Ectodermal cell (in vitro differentiated cells): ENCODE measurements at regions not wholly inside any gene's neighbourhood (a gene's known extent, or its start where the extent isn't known, plus 50 kb on each side); places are given as distances from the start of the nearest gene placed in this dataset.

ENCODE experiments used
- H3K27ac ChIP-seq: 2 replicates; pipeline ENCODE4 v1.7.0; 2013; ENCODE audit warnings: mild to moderate bottlenecking, low read depth, low read length; ENCODE audit not compliant: insufficient read depth, poor library complexity, severe bottlenecking
- H3K27me3 ChIP-seq: 2 replicates; pipeline ENCODE4 v1.7.0; 2013; ENCODE audit warnings: mild to moderate bottlenecking, low read length; ENCODE audit not compliant: insufficient read depth, control insufficient read depth, poor library complexity, severe bottlenecking
- H3K36me3 ChIP-seq: one replicate; pipeline ENCODE4 v1.7.0; 2013; ENCODE audit warnings: low read length; ENCODE audit not compliant: control insufficient read depth, insufficient read depth
- H3K4me1 ChIP-seq: one replicate; pipeline ENCODE4 v1.7.0; 2013; ENCODE audit warnings: low read length; ENCODE audit not compliant: control insufficient read depth, insufficient read depth
- H3K4me3 ChIP-seq: 2 replicates; pipeline ENCODE4 v1.7.0; 2013; ENCODE audit warnings: low read depth, low read length, control low read depth; ENCODE audit not compliant: insufficient read depth
- H3K9me3 ChIP-seq: 2 replicates; pipeline ENCODE4 v1.7.0; 2013; ENCODE audit warnings: mild to moderate bottlenecking, low read length, moderate library complexity; ENCODE audit not compliant: control insufficient read depth
- WGBS, 2 experiments: methylation state at CpG; one replicate each; pipeline ENCODE4 v1.1.7; 2013; ENCODE audit warnings: missing lambda C conversion rate in 2 of 2; 5-methylcytosine and 5-hydroxymethylcytosine counted together

DNA sequence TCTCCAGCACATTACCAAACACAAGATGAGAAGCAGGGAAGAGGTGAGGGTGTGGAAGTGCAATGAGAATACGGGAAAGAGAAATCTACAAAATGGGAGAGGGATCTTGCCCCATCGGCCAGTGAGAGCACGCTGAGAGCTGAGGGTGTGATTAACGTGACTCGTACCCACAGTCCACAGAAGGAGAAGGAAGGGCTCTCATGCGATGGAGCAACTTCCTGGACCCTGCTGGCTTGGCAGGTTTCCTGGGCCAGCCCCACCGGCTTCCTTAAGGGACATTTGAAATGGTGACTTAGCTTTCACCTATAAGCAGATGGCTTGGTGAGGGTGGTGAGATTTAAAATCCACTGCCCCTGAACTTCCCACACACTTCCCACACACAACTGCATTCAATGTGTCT, 740.1 kb downstream of the UQCRFS1 start:
- H3K9me3 ChIP-seq: no peaks in the 10 kb centered on the region
- H3K4me1 ChIP-seq: peaks cover 8% of the 10 kb centered on the region
- 86 to 88% methylated on average over 6 to 7 of the region's 7 CpGs for WGBS, 2 experiments
- no peaks in the 10 kb centered on the region for H3K36me3 ChIP-seq
- H3K27me3 ChIP-seq: no peaks in the 10 kb centered on the region
- no peak overlapping the region for H3K4me3 ChIP-seq
- H3K27ac ChIP-seq: no peak overlapping the region

DNA sequence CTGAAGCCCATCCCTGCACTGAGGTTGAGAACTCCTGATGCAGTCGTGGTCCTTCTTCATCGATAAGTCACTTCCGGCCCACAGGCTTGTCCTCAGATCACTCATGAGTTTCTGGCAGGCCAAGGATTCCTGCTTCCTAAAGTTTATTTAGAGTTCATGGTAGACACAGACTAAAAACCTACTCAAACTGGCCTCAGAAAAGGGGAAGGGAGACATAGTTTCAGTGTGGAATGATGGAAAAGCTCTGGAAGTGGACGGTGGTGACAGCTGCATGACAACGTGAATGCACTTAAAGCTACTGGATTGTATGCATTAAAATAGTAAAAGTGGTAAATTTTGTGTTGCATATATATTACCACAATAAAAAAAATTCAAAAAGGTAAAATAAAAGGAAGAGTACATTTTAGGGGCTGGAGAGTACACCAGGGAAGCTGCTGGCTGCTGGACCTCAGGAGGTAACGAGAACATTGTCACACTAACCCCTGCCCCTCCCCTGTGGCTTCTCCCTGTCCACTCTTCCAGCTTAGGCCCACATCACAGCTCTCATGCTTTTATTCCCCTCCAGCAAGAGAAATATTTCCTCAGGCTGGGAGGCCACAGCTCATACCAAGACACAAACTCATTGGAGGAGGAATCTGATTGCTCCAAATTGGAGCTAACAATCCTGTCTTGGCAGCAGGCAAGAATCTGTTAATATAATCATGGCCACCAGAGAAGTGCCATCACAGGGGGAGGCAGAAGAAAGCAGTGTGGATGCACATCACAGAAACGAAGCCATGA, 741.0 kb downstream of the UQCRFS1 start:
- Histone ChIP-seq H3K36me3 (no peaks in the 10 kb centered on the region), H3K4me3 (no peak overlapping the region), H3K27ac (no peak overlapping the region), H3K4me1 (peaks cover 8% of the 10 kb centered on the region), H3K27me3 (no peaks in the 10 kb centered on the region), H3K9me3 (no peaks in the 10 kb centered on the region)
- WGBS, 2 experiments: 91 to 92% methylated on average over 7 of the region's 7 CpGs

DNA sequence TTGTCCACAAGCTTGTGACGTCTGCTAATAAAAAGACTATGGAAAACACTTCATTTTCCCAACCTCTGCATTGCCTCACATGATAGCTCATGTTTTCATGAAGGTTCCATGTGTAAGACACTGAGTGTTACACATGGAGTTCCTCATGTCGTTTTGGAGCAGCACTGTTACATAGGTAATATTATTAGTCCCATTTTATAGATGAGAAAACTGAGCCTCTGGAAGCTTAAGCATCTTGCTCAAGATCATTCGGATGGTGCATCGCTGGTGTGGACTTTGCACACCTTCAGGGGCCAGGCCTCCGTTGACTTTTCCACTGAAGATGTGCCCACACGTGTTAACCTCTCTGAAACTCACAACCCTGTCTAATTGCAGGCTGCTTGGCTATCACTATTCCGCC, 743.4 kb downstream of the UQCRFS1 start:
- no peaks in the 10 kb centered on the region for H3K27me3 ChIP-seq
- 93 to 97% methylated on average over 7 of the region's 7 CpGs for WGBS, 2 experiments
- no peak overlapping the region for H3K27ac ChIP-seq
- H3K36me3 ChIP-seq: no peaks in the 10 kb centered on the region
- no peaks in the 10 kb centered on the region for H3K9me3 ChIP-seq
- peaks cover 8% of the 10 kb centered on the region for H3K4me1 ChIP-seq
- no peak overlapping the region for H3K4me3 ChIP-seq

DNA sequence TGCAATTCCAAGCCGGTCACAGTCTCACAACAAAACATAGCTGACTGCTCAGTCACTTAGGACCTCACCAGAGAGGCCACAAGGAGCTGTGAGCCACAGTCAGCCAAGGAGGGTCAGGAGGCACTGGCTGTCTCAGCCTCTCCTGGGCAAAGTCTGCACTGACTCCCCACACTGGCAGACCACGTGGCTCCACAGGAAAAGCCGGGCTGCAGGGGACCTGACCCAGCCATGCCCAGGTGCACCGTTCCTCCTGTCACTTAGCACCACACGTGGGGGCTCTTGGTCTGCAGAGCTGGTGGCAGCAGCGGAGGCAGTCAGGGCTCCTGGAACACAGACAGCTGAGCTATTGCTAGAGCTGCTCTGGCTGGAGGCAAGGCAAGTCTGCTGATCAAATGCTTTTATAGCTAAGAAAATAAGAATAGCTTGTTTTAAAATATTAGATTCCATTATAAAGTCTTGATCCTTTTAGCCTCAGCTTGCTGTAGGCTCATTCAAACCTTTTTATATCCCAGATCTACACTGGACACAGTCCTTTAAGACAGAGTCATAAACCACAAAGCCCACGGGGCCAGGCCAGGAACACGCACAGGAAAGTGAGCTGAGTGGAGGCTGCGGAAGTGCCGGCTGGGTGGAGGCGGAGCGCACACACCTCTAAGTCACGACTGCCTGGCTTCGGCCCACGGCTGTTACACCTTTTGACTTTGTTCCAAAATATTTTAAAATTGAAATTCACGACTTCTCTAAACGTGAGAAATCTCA, 744.1 kb downstream of the UQCRFS1 start:
- no peak overlapping the region for H3K27ac ChIP-seq
- H3K4me3 ChIP-seq: no peak overlapping the region
- 76 to 79% methylated on average over 17 of the region's 17 CpGs for WGBS, 2 experiments

DNA sequence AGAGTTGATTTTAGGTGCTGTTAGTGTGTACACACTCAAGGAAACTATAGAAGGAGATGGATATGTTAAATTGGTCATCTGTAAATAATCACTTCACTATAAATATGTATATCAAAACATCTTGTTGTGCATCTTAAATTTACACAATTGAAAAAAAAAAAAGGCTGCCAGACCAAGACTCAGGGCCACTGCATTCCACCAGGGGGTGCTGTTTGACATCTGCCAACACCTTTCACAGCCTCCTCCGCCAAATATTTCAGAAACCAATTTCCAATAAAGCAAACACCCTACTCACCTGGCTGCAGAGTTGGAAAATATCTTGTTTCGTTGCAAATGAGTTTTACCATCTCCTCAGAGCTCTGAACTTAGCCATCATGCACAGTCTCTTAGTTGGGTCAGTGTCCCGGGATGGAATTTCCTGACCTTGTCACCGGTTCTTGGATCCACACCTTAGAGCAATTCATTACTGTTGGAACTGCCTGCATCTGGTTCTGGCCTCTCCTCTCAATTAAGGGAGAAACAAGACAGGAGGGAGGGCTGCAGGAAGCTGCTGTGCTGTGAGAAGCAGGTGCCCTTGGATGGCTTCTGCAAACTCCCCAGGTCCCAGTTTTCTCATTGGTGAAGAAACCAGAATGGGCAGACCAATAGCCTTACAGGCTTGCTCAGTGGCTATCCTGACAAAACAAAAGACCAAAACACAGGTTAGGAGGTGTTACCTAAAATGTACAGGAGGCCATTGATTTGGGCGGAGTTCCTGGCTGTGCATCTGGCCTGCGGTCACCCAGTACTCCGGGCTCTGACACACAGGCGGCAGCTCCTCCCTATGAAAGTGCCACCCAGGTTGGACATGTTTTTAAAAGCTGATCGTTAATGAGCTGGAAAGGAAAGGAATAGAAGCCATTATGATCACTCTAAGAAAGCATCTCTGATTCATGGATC, 746.6 kb downstream of the UQCRFS1 start:
- WGBS, 2 experiments: 80 to 85% methylated on average over 9 of the region's 9 CpGs
- no peak overlapping the region for H3K27ac ChIP-seq

More for the DNA sequence above, 744.1 kb downstream of the UQCRFS1 start:
- Histone ChIP-seq H3K27me3 (no peaks in the 10 kb centered on the region), H3K4me1 (peaks cover 8% of the 10 kb centered on the region), H3K36me3 (no peaks in the 10 kb centered on the region), H3K9me3 (no peaks in the 10 kb centered on the region)

DNA sequence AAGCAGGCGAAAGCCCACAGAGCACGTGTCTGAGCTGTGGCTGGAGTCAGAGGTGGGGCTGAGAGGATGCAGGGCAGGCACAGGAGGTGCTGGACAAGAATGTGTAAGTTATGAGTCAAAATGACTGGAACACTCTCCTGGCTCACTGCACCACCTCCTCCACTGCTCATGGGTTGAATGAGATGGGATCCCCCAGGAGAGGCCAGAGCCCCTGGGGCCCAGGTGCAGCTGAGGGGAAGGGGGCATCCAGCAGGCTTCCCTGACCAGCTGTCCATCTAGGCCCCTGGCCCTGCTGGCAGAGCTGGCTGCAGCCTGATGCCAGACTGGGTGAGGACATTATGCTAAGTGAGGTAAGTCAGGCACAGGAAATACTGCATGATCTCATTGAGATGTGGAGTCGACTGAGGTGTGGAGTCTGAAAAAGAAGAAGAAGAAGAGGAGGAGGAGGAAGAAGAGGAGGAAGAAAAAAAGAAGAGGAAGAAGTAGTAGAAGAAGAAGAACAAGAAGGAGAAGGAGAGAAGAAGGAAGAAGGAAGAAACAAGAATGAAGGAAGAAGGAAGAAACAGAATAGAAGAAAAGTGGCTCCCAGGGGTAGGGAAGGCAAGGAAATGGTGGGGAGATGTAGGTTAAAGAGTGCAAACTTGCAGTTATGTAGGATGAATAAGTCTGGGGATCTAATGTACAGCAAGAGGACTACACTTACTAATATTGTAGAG, 747.4 kb downstream of the UQCRFS1 start:
- H3K9me3 ChIP-seq: no peaks in the 10 kb centered on the region
- 85 to 92% methylated on average over 3 of the region's 3 CpGs for WGBS, 2 experiments
- H3K27me3 ChIP-seq: no peaks in the 10 kb centered on the region
- no peaks in the 10 kb centered on the region for H3K36me3 ChIP-seq
- H3K4me3 ChIP-seq: no peak overlapping the region
- H3K27ac ChIP-seq: no peak overlapping the region
- H3K4me1 ChIP-seq: peaks cover 8% of the 10 kb centered on the region

More for the DNA sequence above, 746.6 kb downstream of the UQCRFS1 start:
- Histone ChIP-seq H3K27me3 (no peaks in the 10 kb centered on the region), H3K9me3 (no peaks in the 10 kb centered on the region), H3K36me3 (no peaks in the 10 kb centered on the region), H3K4me3 (no peak overlapping the region), H3K4me1 (peaks cover 8% of the 10 kb centered on the region)

DNA sequence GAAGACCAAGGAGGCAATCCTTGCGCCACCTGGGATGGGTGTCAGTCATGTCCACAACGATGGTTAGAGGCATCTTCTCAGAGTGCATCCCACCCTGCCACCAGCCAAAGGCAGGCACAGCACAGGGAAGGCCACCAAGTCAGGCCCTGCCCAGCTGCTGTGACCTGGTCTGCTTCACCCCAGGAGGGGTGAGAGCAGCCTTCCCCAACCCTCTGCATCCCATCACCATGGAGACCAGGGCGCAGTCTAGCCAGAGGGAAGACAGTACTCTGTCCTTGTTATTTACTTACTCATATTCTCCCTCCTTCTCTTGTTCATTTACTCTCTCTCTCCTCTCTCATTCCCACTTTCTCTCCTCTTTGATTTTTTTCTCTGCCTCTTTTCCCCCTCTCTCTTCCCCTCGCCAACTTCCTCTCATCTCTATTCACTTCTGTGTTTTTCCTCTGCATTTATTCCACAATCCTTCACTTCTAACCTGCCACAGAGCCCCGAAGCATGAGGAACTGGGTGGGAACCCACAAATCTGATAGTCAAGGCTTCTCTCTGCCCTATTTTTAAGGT, 749.4 kb downstream of the UQCRFS1 start:
- Histone ChIP-seq H3K27ac (no peak overlapping the region), H3K9me3 (no peaks in the 10 kb centered on the region), H3K27me3 (no peaks in the 10 kb centered on the region), H3K36me3 (no peaks in the 10 kb centered on the region), H3K4me3 (no peak overlapping the region), H3K4me1 (no peaks in the 10 kb centered on the region)
- WGBS, 2 experiments: 92 to 96% methylated on average over 5 of the region's 5 CpGs

DNA sequence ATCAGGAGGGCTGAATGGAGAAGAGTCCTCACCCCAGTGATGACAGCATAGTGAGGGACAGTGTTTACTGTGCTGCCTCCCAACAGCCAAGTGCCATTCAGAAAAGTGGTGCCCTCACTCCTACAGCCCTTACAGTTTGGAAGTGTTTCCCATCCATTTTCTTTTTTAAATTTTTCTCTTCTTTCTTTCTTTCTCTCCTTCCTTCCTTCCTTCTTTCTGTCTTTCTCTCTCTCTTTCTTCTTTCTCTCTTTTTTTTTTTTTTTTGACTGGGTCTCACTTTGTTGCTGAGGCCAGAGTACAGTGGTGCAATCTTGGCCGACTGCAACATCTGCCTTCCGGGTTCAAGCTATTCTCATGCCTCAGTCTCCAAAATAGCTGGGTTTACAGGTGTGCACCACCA, 755.3 kb downstream of the UQCRFS1 start:
- no peaks in the 10 kb centered on the region for H3K27me3 ChIP-seq
- peaks cover 6% of the 10 kb centered on the region for H3K4me1 ChIP-seq
- H3K4me3 ChIP-seq: no peak overlapping the region
- 91 to 95% methylated on average over 2 of the region's 2 CpGs for WGBS, 2 experiments
- H3K9me3 ChIP-seq: no peaks in the 10 kb centered on the region
- H3K27ac ChIP-seq: no peak overlapping the region
- H3K36me3 ChIP-seq: no peaks in the 10 kb centered on the region

DNA sequence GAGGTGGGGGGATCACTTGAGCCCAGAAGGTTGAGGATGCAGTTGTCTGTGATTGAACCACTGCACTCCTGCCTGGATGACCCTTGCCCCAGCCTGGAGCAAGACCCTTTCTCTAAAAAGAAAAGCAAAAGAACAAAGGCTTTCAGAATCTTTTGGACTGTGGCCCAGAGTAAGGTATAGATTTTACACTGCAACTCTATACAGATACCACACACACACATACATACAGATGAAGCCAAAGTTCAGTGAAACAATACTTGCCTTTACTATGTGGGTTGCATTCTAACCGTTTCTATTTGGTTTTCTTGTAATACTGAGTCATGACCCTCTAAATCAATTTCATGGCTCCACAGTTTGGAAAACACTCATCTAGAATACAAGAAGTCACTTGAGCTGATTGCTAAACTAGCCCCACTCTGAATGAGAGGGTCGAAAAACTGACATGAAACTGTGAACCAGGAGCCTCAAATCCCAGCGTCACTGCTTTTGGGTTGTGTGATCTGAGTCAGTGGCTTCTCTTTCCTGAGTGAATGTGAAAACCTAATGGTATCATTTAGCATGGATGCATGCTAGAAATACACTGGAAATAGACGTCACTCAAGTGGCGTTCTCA, 756.1 kb downstream of the UQCRFS1 start:
- no peak overlapping the region for H3K4me3 ChIP-seq
- no peaks in the 10 kb centered on the region for H3K36me3 ChIP-seq
- no peak overlapping the region for H3K27ac ChIP-seq
- 93% methylated on average over 5 of the region's 5 CpGs for WGBS, 2 experiments
- H3K4me1 ChIP-seq: peaks cover 6% of the 10 kb centered on the region
- no peaks in the 10 kb centered on the region for H3K9me3 ChIP-seq
- H3K27me3 ChIP-seq: no peaks in the 10 kb centered on the region
